SK-N-SH treated with all-trans-retinoic acid at 6 μM for 48 hours (cell line): ENCODE measurements at regions not wholly inside any gene's neighbourhood (a gene's known extent, or its start where the extent isn't known, plus 50 kb on each side); places are given as distances from the start of the nearest gene placed in this dataset.

Experiments used
- ATAC-seq: fragments of 200-7000 bp; cut with Tn5 transposase; 3 replicates; pipeline ENCODE4 v1.9.1; 2020; ENCODE audit warnings: mild to moderate bottlenecking, moderate library complexity
- ARNTL ChIP-seq: fragments of 450-650 bp; formaldehyde crosslinking; IDR thresholded peaks from 2 replicates; pipeline ENCODE4 v1.5.0; 2020; ENCODE audit warnings: low read depth, mild to moderate bottlenecking, moderate library complexity, borderline replicate concordance
- BACH2 ChIP-seq: fragments of 250-450 bp; sonication (Bioruptor Pico); IDR thresholded peaks from 2 replicates; pipeline ENCODE4 v1.9.0; 2021; ENCODE audit warnings: mild to moderate bottlenecking, borderline replicate concordance
- CSDC2 ChIP-seq: fragments of 250-450 bp; sonication (Bioruptor Pico); IDR thresholded peaks from 2 replicates; pipeline ENCODE4 v1.5.0; 2020; ENCODE audit warnings: mild to moderate bottlenecking, moderate library complexity
- CSRNP3 ChIP-seq: fragments of 250-450 bp; sonication (Bioruptor Pico); IDR thresholded peaks from 2 replicates; pipeline ENCODE4 v1.5.1; 2021; ENCODE audit warnings: mild to moderate bottlenecking, moderate library complexity
- ESRRG ChIP-seq: fragments of 250-450 bp; sonication (Bioruptor Pico); IDR thresholded peaks from 2 replicates; pipeline ENCODE4 v1.6.1; 2021; ENCODE audit warnings: mild to moderate bottlenecking
- GLIS3 ChIP-seq: fragments of 250-450 bp; sonication (Bioruptor Pico); IDR thresholded peaks from 2 replicates; pipeline ENCODE4 v1.5.0; 2020; ENCODE audit warnings: mild to moderate bottlenecking, moderate library complexity
- ISL1 ChIP-seq: fragments of 250-450 bp; sonication (Bioruptor Pico); IDR thresholded peaks from 2 replicates; pipeline ENCODE4 v2.1.2; 2022; ENCODE audit warnings: mild to moderate bottlenecking, moderate library complexity
- OSR1 ChIP-seq: fragments of 250-450 bp; sonication (Bioruptor Pico); IDR thresholded peaks from 2 replicates; pipeline ENCODE4 v1.8.0; 2022; ENCODE audit warnings: moderate library complexity, mild to moderate bottlenecking, inconsistent platforms
- PATZ1 ChIP-seq: fragments of 250-450 bp; sonication (Bioruptor Pico); IDR thresholded peaks from 2 replicates; pipeline ENCODE4 v1.8.0; 2020; ENCODE audit warnings: mild to moderate bottlenecking, moderate library complexity, borderline replicate concordance
- POU6F1 ChIP-seq: fragments of 250-450 bp; sonication (Bioruptor Pico); IDR thresholded peaks from 2 replicates; pipeline ENCODE4 v1.8.0; 2021; ENCODE audit warnings: low read depth, mild to moderate bottlenecking, moderate library complexity, borderline replicate concordance
- PPARA ChIP-seq: fragments of 250-450 bp; sonication (Bioruptor Pico); IDR thresholded peaks from 2 replicates; pipeline ENCODE4 v1.5.0; 2020; ENCODE audit warnings: mild to moderate bottlenecking, borderline replicate concordance
- RARB ChIP-seq: fragments of 250-450 bp; sonication (Bioruptor Pico); IDR thresholded peaks from 2 replicates; pipeline ENCODE4 v1.8.0; 2021; ENCODE audit warnings: mild to moderate bottlenecking, moderate library complexity
- SNAI2 ChIP-seq: fragments of 250-450 bp; sonication (Bioruptor Pico); IDR thresholded peaks from 2 replicates; pipeline ENCODE4 v1.5.0; 2020; ENCODE audit warnings: mild to moderate bottlenecking, moderate library complexity
- TCF4 ChIP-seq: fragments of 250-450 bp; sonication (Bioruptor Pico); IDR thresholded peaks from 2 replicates; pipeline ENCODE4 v1.8.0; 2021; ENCODE audit warnings: mild to moderate bottlenecking, moderate library complexity, borderline replicate concordance
- TOX ChIP-seq: fragments of 250-450 bp; sonication (Bioruptor Pico); IDR thresholded peaks from 2 replicates; pipeline ENCODE4 v1.8.0; 2021; ENCODE audit warnings: mild to moderate bottlenecking, moderate library complexity, borderline replicate concordance
- TSHZ2 ChIP-seq: fragments of 250-450 bp; sonication (Bioruptor Pico); IDR thresholded peaks from 2 replicates; pipeline ENCODE4 v1.5.0; 2020; ENCODE audit warnings: mild to moderate bottlenecking, moderate library complexity
- ZC3H10 ChIP-seq: fragments of 250-450 bp; sonication (Bioruptor Pico); IDR thresholded peaks from 2 replicates; pipeline ENCODE4 v1.5.1; 2021; ENCODE audit warnings: mild to moderate bottlenecking, moderate library complexity
- ZFP3 ChIP-seq: fragments of 250-450 bp; sonication (Bioruptor Pico); IDR thresholded peaks from 2 replicates; pipeline ENCODE4 v1.5.0; 2020; ENCODE audit warnings: mild to moderate bottlenecking, moderate library complexity
- ZFP30 ChIP-seq: fragments of 450-650 bp; formaldehyde crosslinking; IDR thresholded peaks from 2 replicates; pipeline ENCODE4 v1.5.0; 2022; ENCODE audit warnings: mild to moderate bottlenecking, moderate library complexity
- ZNF565 ChIP-seq: fragments of 450-650 bp; formaldehyde crosslinking; conservative IDR thresholded peaks from 2 replicates; pipeline ENCODE4 v1.5.0; 2020; ENCODE audit warnings: low read depth, mild to moderate bottlenecking, moderate library complexity
- ZNF70 ChIP-seq: fragments of 450-650 bp; formaldehyde crosslinking; IDR thresholded peaks from 2 replicates; pipeline ENCODE4 v1.5.0; 2020; ENCODE audit warnings: mild to moderate bottlenecking, moderate library complexity
- ZNF8 ChIP-seq: fragments of 450-650 bp; formaldehyde crosslinking; IDR thresholded peaks from 2 replicates; pipeline ENCODE4 v1.5.0; 2020; ENCODE audit warnings: mild to moderate bottlenecking, moderate library complexity

- ATAC-seq: no peak
- TF ChIP-seq ARNTL (no peak), OSR1 (CRISPR knock-in tag) (no peak), GLIS3 (CRISPR knock-in tag) (no peak), RARB (no peak), PATZ1 (CRISPR knock-in tag) (no peak), ZNF565 (CRISPR knock-in tag) (no peak), ZFP3 (CRISPR knock-in tag) (no peak), ZNF70 (CRISPR knock-in tag) (no peak), ZC3H10 (CRISPR knock-in tag) (no peak)
- TF ChIP-seq, all 23 proteins: peak for 0
Observed at GRCh38 chr15:31973197-31973596, 57.1 kb upstream of the CHRNA7 start.

GRCh38 chr15:31974154-31974794, 56.0 kb upstream of the CHRNA7 start:
- TF ChIP-seq TOX (no peak), CSDC2 (CRISPR knock-in tag) (no peak), ESRRG (CRISPR knock-in tag) (no peak), ZNF70 (CRISPR knock-in tag) (no peak), TSHZ2 (no peak), RARB (no peak), SNAI2 (CRISPR knock-in tag) (no peak), PPARA (CRISPR knock-in tag) (no peak), ISL1 (CRISPR knock-in tag) (no peak), ZFP3 (CRISPR knock-in tag) (no peak)
- TF ChIP-seq, all 23 proteins: peak for 0
- no peak for ATAC-seq

GRCh38 chr15:31974855-31975829, 55.2 kb upstream of the CHRNA7 start:
- TF ChIP-seq OSR1 (CRISPR knock-in tag) (no peak), TCF4 (CRISPR knock-in tag) (no peak; the same call in 1 of the 2 replicates), RARB (no peak), CSRNP3 (CRISPR knock-in tag) (no peak), TOX (no peak), SNAI2 (CRISPR knock-in tag) (no peak), PATZ1 (CRISPR knock-in tag) (no peak), BACH2 (CRISPR knock-in tag) (no peak)
- peak; percentile 72 for ATAC-seq

- TF ChIP-seq PPARA (CRISPR knock-in tag): no peak
- no peak for TF ChIP-seq ZFP30
- TF ChIP-seq ZC3H10 (CRISPR knock-in tag): no peak
- no peak for TF ChIP-seq ZNF565 (CRISPR knock-in tag)
- no peak for TF ChIP-seq CSDC2 (CRISPR knock-in tag)
- no peak for TF ChIP-seq SNAI2 (CRISPR knock-in tag)
- TF ChIP-seq ZFP3 (CRISPR knock-in tag): no peak
- no peak for TF ChIP-seq BACH2 (CRISPR knock-in tag)
- no peak for TF ChIP-seq ESRRG (CRISPR knock-in tag)
- no peak for TF ChIP-seq OSR1 (CRISPR knock-in tag)
- no peak for TF ChIP-seq POU6F1 (CRISPR knock-in tag)
- no peak for TF ChIP-seq ZNF70 (CRISPR knock-in tag)
- no peak for TF ChIP-seq TCF4 (CRISPR knock-in tag)
- TF ChIP-seq ZNF8 (CRISPR knock-in tag): no peak
- ATAC-seq: peak; percentile 15; the same call in 2 of the 3 replicates
Observed at GRCh38 chr15:31975830-31976229, 54.5 kb upstream of the CHRNA7 start.
